Skeletal muscle satellite cell (primary cell): ENCODE measurements at regions not wholly inside any gene's neighbourhood (a gene's known extent, or its start where the extent isn't known, plus 50 kb on each side); places are given as distances from the start of the nearest gene placed in this dataset.

Source experiments
- H3K27me3 ChIP-seq: 2 replicates; pipeline ENCODE4 v1.7.0; 2013; ENCODE audit warnings: low read length; ENCODE audit not compliant: control insufficient read depth, insufficient read depth
- H3K36me3 ChIP-seq: 2 replicates; pipeline ENCODE4 v1.7.0; 2013; ENCODE audit warnings: mild to moderate bottlenecking, control low read depth, low read length; ENCODE audit not compliant: insufficient read depth
- H3K4me1 ChIP-seq: 2 replicates; pipeline ENCODE4 v1.7.0; 2013; ENCODE audit warnings: low read length; ENCODE audit not compliant: control insufficient read depth, insufficient read depth
- H3K4me2 ChIP-seq: 2 replicates; pipeline ENCODE4 v1.7.0; 2013; ENCODE audit warnings: mild to moderate bottlenecking, low read length
- H3K4me3 ChIP-seq: 2 replicates; pipeline ENCODE4 v1.7.0; 2013; ENCODE audit warnings: low read length
- H3K9ac ChIP-seq: 2 replicates; pipeline ENCODE4 v1.7.0; 2013; ENCODE audit warnings: mild to moderate bottlenecking, low read depth, low read length, moderate library complexity
- H3K9me3 ChIP-seq: replicated peaks from 2 replicates; pipeline ENCODE4 v1.7.0; 2013; ENCODE audit warnings: mild to moderate bottlenecking, control low read depth, low read length

GRCh38 chr7:93739424-93739823, 151.1 kb downstream of the TFPI2 start:
- Histone ChIP-seq H3K9ac (no peak overlapping the region), H3K4me1 (peaks cover 6% of the 10 kb centered on the region), H3K27me3 (no peaks in the 10 kb centered on the region), H3K4me3 (no peak overlapping the region), H3K9me3 (no peaks in the 10 kb centered on the region), H3K36me3 (no peaks in the 10 kb centered on the region), H3K4me2 (no peak overlapping the region)

GRCh38 chr7:93737953-93738352, 152.6 kb downstream of the TFPI2 start:
- peaks cover 6% of the 10 kb centered on the region for H3K4me1 ChIP-seq
- no peak overlapping the region for H3K4me3 ChIP-seq
- no peaks in the 10 kb centered on the region for H3K27me3 ChIP-seq
- H3K9me3 ChIP-seq: no peaks in the 10 kb centered on the region
- H3K36me3 ChIP-seq: no peaks in the 10 kb centered on the region
- no peak overlapping the region for H3K9ac ChIP-seq
- H3K4me2 ChIP-seq: no peak overlapping the region

GRCh38 chr7:93736668-93737369, 153.7 kb downstream of the TFPI2 start:
- Histone ChIP-seq H3K4me2 (peak overlapping the region; percentile 22), H3K9me3 (no peaks in the 10 kb centered on the region), H3K27me3 (no peaks in the 10 kb centered on the region), H3K4me1 (peaks cover 6% of the 10 kb centered on the region), H3K9ac (no peak overlapping the region), H3K36me3 (no peaks in the 10 kb centered on the region), H3K4me3 (no peak overlapping the region)

- no peaks in the 10 kb centered on the region for H3K9me3 ChIP-seq
- H3K27me3 ChIP-seq: no peaks in the 10 kb centered on the region
- H3K4me2 ChIP-seq: no peak overlapping the region
- H3K9ac ChIP-seq: no peak overlapping the region
- no peak overlapping the region for H3K4me3 ChIP-seq
- H3K36me3 ChIP-seq: no peaks in the 10 kb centered on the region
- no peaks in the 10 kb centered on the region for H3K4me1 ChIP-seq
Observed at GRCh38 chr7:93728292-93728691, 153.8 kb upstream of the CALCR start.

GRCh38 chr7:93725954-93726353, 151.4 kb upstream of the CALCR start:
- Histone ChIP-seq H3K4me1 (no peaks in the 10 kb centered on the region), H3K27me3 (no peaks in the 10 kb centered on the region), H3K36me3 (no peaks in the 10 kb centered on the region), H3K9ac (no peak overlapping the region), H3K4me2 (no peak overlapping the region), H3K4me3 (no peak overlapping the region), H3K9me3 (no peaks in the 10 kb centered on the region)

GRCh38 chr7:93723424-93724124, 149.1 kb upstream of the CALCR start:
- Histone ChIP-seq H3K4me1 (peaks cover 10% of the 10 kb centered on the region), H3K9ac (no peak overlapping the region), H3K4me3 (no peak overlapping the region), H3K36me3 (no peaks in the 10 kb centered on the region), H3K27me3 (no peaks in the 10 kb centered on the region), H3K4me2 (no peak overlapping the region), H3K9me3 (no peaks in the 10 kb centered on the region)

- H3K27me3 ChIP-seq: no peaks in the 10 kb centered on the region
- H3K4me3 ChIP-seq: no peak overlapping the region
- no peaks in the 10 kb centered on the region for H3K9me3 ChIP-seq
- H3K9ac ChIP-seq: no peak overlapping the region
- no peak overlapping the region for H3K4me2 ChIP-seq
- H3K4me1 ChIP-seq: peaks cover 18% of the 10 kb centered on the region
- H3K36me3 ChIP-seq: no peaks in the 10 kb centered on the region
Observed at GRCh38 chr7:93720106-93720505, 145.6 kb upstream of the CALCR start.

- Histone ChIP-seq H3K4me2 (no peak overlapping the region), H3K9me3 (no peaks in the 10 kb centered on the region), H3K9ac (no peak overlapping the region), H3K4me3 (no peak overlapping the region), H3K4me1 (peaks cover 18% of the 10 kb centered on the region), H3K36me3 (no peaks in the 10 kb centered on the region), H3K27me3 (no peaks in the 10 kb centered on the region)
Observed at GRCh38 chr7:93719546-93719945, 145.0 kb upstream of the CALCR start.

GRCh38 chr7:93717217-93717900, 142.8 kb upstream of the CALCR start:
- no peaks in the 10 kb centered on the region for H3K36me3 ChIP-seq
- no peaks in the 10 kb centered on the region for H3K9me3 ChIP-seq
- H3K4me1 ChIP-seq: peaks cover 18% of the 10 kb centered on the region
- no peak overlapping the region for H3K4me2 ChIP-seq
- H3K9ac ChIP-seq: no peak overlapping the region
- no peak overlapping the region for H3K4me3 ChIP-seq
- no peaks in the 10 kb centered on the region for H3K27me3 ChIP-seq

- H3K27me3 ChIP-seq: no peaks in the 10 kb centered on the region
- H3K4me2 ChIP-seq: no peak overlapping the region
- H3K4me3 ChIP-seq: no peak overlapping the region
- peaks cover 18% of the 10 kb centered on the region for H3K4me1 ChIP-seq
- no peaks in the 10 kb centered on the region for H3K36me3 ChIP-seq
- no peaks in the 10 kb centered on the region for H3K9me3 ChIP-seq
- H3K9ac ChIP-seq: no peak overlapping the region
Observed at GRCh38 chr7:93715234-93715633, 140.7 kb upstream of the CALCR start.

GRCh38 chr7:93711926-93712325, 137.4 kb upstream of the CALCR start:
- no peak overlapping the region for H3K4me3 ChIP-seq
- peaks cover 2% of the 10 kb centered on the region for H3K4me1 ChIP-seq
- no peaks in the 10 kb centered on the region for H3K27me3 ChIP-seq
- H3K4me2 ChIP-seq: no peak overlapping the region
- H3K36me3 ChIP-seq: no peaks in the 10 kb centered on the region
- H3K9ac ChIP-seq: no peak overlapping the region
- no peaks in the 10 kb centered on the region for H3K9me3 ChIP-seq
